ENCODE measurements at regions not wholly inside any gene's neighbourhood (a gene's known extent, or its start where the extent isn't known, plus 50 kb on each side); places are given as distances from the start of the nearest gene placed in this dataset.

- no peak for TF ChIP-seq CTCF (IDR thresholded peaks at IDR 0.05)
- Histone ChIP-seq H3K9me3 (no peaks in the 10 kb centered on the region), H3K27ac (no peak overlapping the region), H3K27me3 (replicated peaks; ENCODE audit: insufficient read depth) (no peaks in the 10 kb centered on the region), H3K36me3 (no peaks in the 10 kb centered on the region), H3K4me3 (no peak overlapping the region), H3K4me1 (ENCODE audit: control insufficient read depth in 1 of 2, low read depth in 2 of 2) (no peaks in the 10 kb centered on the region)
- ATAC-seq (ENCODE audit: insufficient number of reproducible peaks, low FRiP score, low read depth) (no peak), DNase-seq (ENCODE audit: low spot score) (no peak)
These were observed 185.7 kb upstream of the NWD2 start for GRCh38 chr4:37058826-37059225.

- no peak overlapping the region for H3K4me3 ChIP-seq
- no peaks in the 10 kb centered on the region for H3K9me3 ChIP-seq
- no peaks in the 10 kb centered on the region for H3K36me3 ChIP-seq
- ATAC-seq (ENCODE audit: insufficient number of reproducible peaks, low FRiP score, low read depth), result no peak
- no peaks in the 10 kb centered on the region for H3K27me3 ChIP-seq (replicated peaks; ENCODE audit: insufficient read depth)
- no peak for DNase-seq (ENCODE audit: low spot score)
- H3K27ac ChIP-seq, result no peak overlapping the region
- H3K4me1 ChIP-seq (ENCODE audit: control insufficient read depth in 1 of 2, low read depth in 2 of 2), result no peaks in the 10 kb centered on the region
- TF ChIP-seq CTCF (IDR thresholded peaks at IDR 0.05), result no peak
These were observed 178.4 kb upstream of the NWD2 start for GRCh38 chr4:37066159-37066558.

- TF ChIP-seq CTCF (IDR thresholded peaks at IDR 0.05), result no peak
- no peak for ATAC-seq (ENCODE audit: insufficient number of reproducible peaks, low FRiP score, low read depth)
- H3K36me3 ChIP-seq, result no peaks in the 10 kb centered on the region
- no peak for DNase-seq (ENCODE audit: low spot score)
- no peak overlapping the region for H3K4me3 ChIP-seq
- H3K27me3 ChIP-seq (replicated peaks; ENCODE audit: insufficient read depth), result no peaks in the 10 kb centered on the region
- H3K27ac ChIP-seq, result no peak overlapping the region
- H3K4me1 ChIP-seq (ENCODE audit: control insufficient read depth in 1 of 2, low read depth in 2 of 2), result no peaks in the 10 kb centered on the region
- H3K9me3 ChIP-seq, result no peaks in the 10 kb centered on the region
These were observed 176.0 kb upstream of the NWD2 start for GRCh38 chr4:37068580-37068979.

- Histone ChIP-seq H3K4me3 (no peak overlapping the region), H3K9me3 (no peaks in the 10 kb centered on the region), H3K4me1 (ENCODE audit: control insufficient read depth in 1 of 2, low read depth in 2 of 2) (no peaks in the 10 kb centered on the region), H3K27ac (no peak overlapping the region), H3K36me3 (no peaks in the 10 kb centered on the region), H3K27me3 (replicated peaks; ENCODE audit: insufficient read depth) (no peaks in the 10 kb centered on the region)
- DNase-seq (ENCODE audit: low spot score), result no peak
- TF ChIP-seq CTCF (IDR thresholded peaks at IDR 0.05), result no peak
- ATAC-seq (ENCODE audit: insufficient number of reproducible peaks, low FRiP score, low read depth), result no peak
These were observed 174.5 kb upstream of the NWD2 start for GRCh38 chr4:37070041-37070440.

GRCh38 chr4:37071576-37071975, 173.0 kb upstream of the NWD2 start:
- Histone ChIP-seq H3K9me3 (no peaks in the 10 kb centered on the region), H3K27me3 (replicated peaks; ENCODE audit: insufficient read depth) (no peaks in the 10 kb centered on the region), H3K4me1 (ENCODE audit: control insufficient read depth in 1 of 2, low read depth in 2 of 2) (no peaks in the 10 kb centered on the region), H3K4me3 (no peak overlapping the region), H3K27ac (no peak overlapping the region), H3K36me3 (no peaks in the 10 kb centered on the region)
- ATAC-seq (ENCODE audit: insufficient number of reproducible peaks, low FRiP score, low read depth) (no peak), DNase-seq (ENCODE audit: low spot score) (no peak)
- TF ChIP-seq CTCF (IDR thresholded peaks at IDR 0.05), result no peak
